H9 (cell line): ENCODE measurements at regions not wholly inside any gene's neighbourhood (a gene's known extent, or its start where the extent isn't known, plus 50 kb on each side); places are given as distances from the start of the nearest gene placed in this dataset.

Source experiments
- DNase-seq: peaks from one replicate; pipeline ENCODE4 v3.0.0-alpha.2; 2017
- H2AFZ ChIP-seq: one replicate; pipeline ENCODE4 v1.6.1; 2013; ENCODE audit warnings: mild to moderate bottlenecking, low read length, control low read depth, moderate library complexity
- H2AK5ac ChIP-seq: 2 replicates; pipeline ENCODE4 v1.6.1; 2013; ENCODE audit warnings: low read length, control low read depth, mixed read lengths; ENCODE audit not compliant: insufficient read length
- H2BK120ac ChIP-seq: one replicate; pipeline ENCODE4 v1.6.1; 2013; ENCODE audit warnings: low read depth, mild to moderate bottlenecking, low read length, control low read depth, inconsistent platforms; ENCODE audit not compliant: poor library complexity, severe bottlenecking
- H2BK12ac ChIP-seq: 2 replicates; pipeline ENCODE4 v1.6.1; 2013; ENCODE audit warnings: low read length, control low read depth, mixed read lengths, low read depth; ENCODE audit not compliant: insufficient read length
- H2BK15ac ChIP-seq: 2 replicates; pipeline ENCODE4 v1.6.1; 2013; ENCODE audit warnings: low read depth, low read length, control low read depth
- H2BK20ac ChIP-seq: one replicate; pipeline ENCODE4 v1.6.1; 2013; ENCODE audit warnings: low read depth, mild to moderate bottlenecking, low read length, control low read depth, inconsistent platforms; ENCODE audit not compliant: poor library complexity, severe bottlenecking
- H2BK5ac ChIP-seq: 2 replicates; pipeline ENCODE4 v1.6.1; 2013; ENCODE audit warnings: low read length, control low read depth, mixed read lengths; ENCODE audit not compliant: insufficient read length
- H3K14ac ChIP-seq: 2 replicates; pipeline ENCODE4 v1.6.1; 2013; ENCODE audit warnings: low read length, control low read depth; ENCODE audit not compliant: insufficient read depth
- H3K18ac ChIP-seq: 2 replicates; pipeline ENCODE4 v1.6.1; 2013; ENCODE audit warnings: low read depth, mild to moderate bottlenecking, mixed read lengths, low read length, control low read depth; ENCODE audit not compliant: insufficient read length
- H3K23ac ChIP-seq: 2 replicates; pipeline ENCODE4 v1.6.1; 2013; ENCODE audit warnings: low read length, control low read depth, mixed read lengths, low read depth; ENCODE audit not compliant: insufficient read length
- H3K23me2 ChIP-seq: 2 replicates; pipeline ENCODE4 v1.6.1; 2013; ENCODE audit warnings: low read depth, mild to moderate bottlenecking, mixed read lengths, low read length, control low read depth; ENCODE audit not compliant: insufficient read length, poor library complexity, severe bottlenecking
- H3K27ac ChIP-seq: 2 replicates; pipeline ENCODE4 v1.5.1; 2013; ENCODE audit warnings: low read length, control low read depth, mixed read lengths, low read depth; ENCODE audit not compliant: insufficient read length
- H3K27me3 ChIP-seq: 2 replicates; pipeline ENCODE4 v1.6.1; 2013; ENCODE audit warnings: low read length, control low read depth, inconsistent platforms; ENCODE audit not compliant: insufficient read depth
- H3K4ac ChIP-seq: 2 replicates; pipeline ENCODE4 v1.6.1; 2013; ENCODE audit warnings: low read depth, mild to moderate bottlenecking, control low read depth, inconsistent platforms, low read length, moderate library complexity
- H3K4me1 ChIP-seq: 2 replicates; pipeline ENCODE4 v1.6.1; 2013; ENCODE audit warnings: low read length, control low read depth, inconsistent platforms; ENCODE audit not compliant: insufficient read depth
- H3K4me2 ChIP-seq: 2 replicates; pipeline ENCODE4 v1.6.1; 2013; ENCODE audit warnings: low read length, control low read depth, mixed read lengths; ENCODE audit not compliant: insufficient read length, insufficient read depth
- H3K56ac ChIP-seq: 2 replicates; pipeline ENCODE4 v1.6.1; 2013; ENCODE audit warnings: low read depth, mild to moderate bottlenecking, mixed read lengths, low read length, control low read depth; ENCODE audit not compliant: insufficient read length
- H3K79me1 ChIP-seq: 2 replicates; pipeline ENCODE4 v1.6.1; 2013; ENCODE audit warnings: low read depth, mild to moderate bottlenecking, moderate library complexity, low read length, control low read depth, inconsistent platforms; ENCODE audit not compliant: insufficient read depth, poor library complexity, severe bottlenecking
- H3K79me2 ChIP-seq: 2 replicates; pipeline ENCODE4 v1.6.1; 2013; ENCODE audit warnings: low read length, control low read depth, inconsistent platforms; ENCODE audit not compliant: insufficient read depth
- H3K9ac ChIP-seq: 2 replicates; pipeline ENCODE4 v1.6.1; 2013; ENCODE audit warnings: low read length, control low read depth, mixed read lengths; ENCODE audit not compliant: insufficient read length; ENCODE audit errors: extremely low read depth
- H3K9me3 ChIP-seq: one replicate; pipeline ENCODE4 v1.6.1; 2013; ENCODE audit warnings: low read depth, low read length, inconsistent platforms; ENCODE audit not compliant: control insufficient read depth
- H3T11ph ChIP-seq: one replicate; pipeline ENCODE4 v1.6.1; 2013; ENCODE audit warnings: mild to moderate bottlenecking, low read length, control low read depth, inconsistent platforms
- H4K20me1 ChIP-seq: one replicate; pipeline ENCODE4 v1.6.1; 2013; ENCODE audit not compliant: control insufficient read depth, insufficient read length, insufficient read depth
- H4K5ac ChIP-seq: 2 replicates; pipeline ENCODE4 v1.6.1; 2013; ENCODE audit warnings: low read depth, mild to moderate bottlenecking, mixed read lengths, low read length, control low read depth; ENCODE audit not compliant: insufficient read length
- H4K8ac ChIP-seq: replicated peaks from 2 replicates; pipeline ENCODE4 v1.6.1; 2013; ENCODE audit warnings: low read length, control low read depth, mixed read lengths, low read depth; ENCODE audit not compliant: insufficient read length
- H4K91ac ChIP-seq: 2 replicates; pipeline ENCODE4 v1.6.1; 2013; ENCODE audit warnings: low read depth, mild to moderate bottlenecking, moderate library complexity, mixed read lengths, low read length, control low read depth; ENCODE audit not compliant: insufficient read length
- H3K27ac Mint-ChIP-seq, 3 experiments: 2 replicates in 2 of 3; 3 replicates in 1 of 3; pipeline ENCODE4 v1.8.0; 2020 to 2021; ENCODE audit warnings: mixed read lengths in 3 of 3, mild to moderate bottlenecking in 1 of 3, moderate library complexity in 1 of 3
- H3K27me3 Mint-ChIP-seq: 2 replicates; pipeline ENCODE4 v1.8.0; 2021; ENCODE audit warnings: low read depth, mild to moderate bottlenecking, moderate library complexity, mixed read lengths
- H3K36me3 Mint-ChIP-seq, 3 experiments: 2 replicates in 2 of 3; 3 replicates in 1 of 3; pipeline ENCODE4 v1.8.0; 2020 to 2021; ENCODE audit warnings: low read depth in 3 of 3, mixed read lengths in 3 of 3; ENCODE audit not compliant: insufficient read depth in 1 of 3
- H3K4me1 Mint-ChIP-seq, 2 experiments: 2 replicates each; pipeline ENCODE4 v1.8.0; 2020; ENCODE audit warnings: mixed read lengths in 2 of 2
- H3K4me3 Mint-ChIP-seq, 2 experiments: 2 replicates in 1 of 2; 3 replicates in 1 of 2; pipeline ENCODE4 v1.8.0; 2020 to 2021; ENCODE audit warnings: mild to moderate bottlenecking in 2 of 2, mixed read lengths in 2 of 2, moderate library complexity in 1 of 2
- H3K9me3 Mint-ChIP-seq, 2 experiments: 2 replicates in 1 of 2; 3 replicates in 1 of 2; pipeline ENCODE4 v1.8.0; 2020; ENCODE audit warnings: mild to moderate bottlenecking in 2 of 2, mixed read lengths in 2 of 2, moderate library complexity in 1 of 2
- WGBS: extraction: QIAGEN DNeasy Blood & Tissue Kit; methylation state at CpG from one replicate; pipeline ENCODE4 v1.1.7; 2013; ENCODE audit warnings: missing lambda C conversion rate, low lambda C conversion rate, mixed read lengths; ENCODE audit not compliant: insufficient read length; ENCODE audit errors: extremely low coverage; 5-methylcytosine and 5-hydroxymethylcytosine counted together
- TF ChIP-seq, protein P1 (sequence below): fragments of 200-600 bp; sonication (generic); conservative IDR thresholded peaks from 3 replicates; pipeline ENCODE4 v1.8.0; 2021; ENCODE audit warnings: antibody characterized with exemption, mild to moderate bottlenecking

DNA sequence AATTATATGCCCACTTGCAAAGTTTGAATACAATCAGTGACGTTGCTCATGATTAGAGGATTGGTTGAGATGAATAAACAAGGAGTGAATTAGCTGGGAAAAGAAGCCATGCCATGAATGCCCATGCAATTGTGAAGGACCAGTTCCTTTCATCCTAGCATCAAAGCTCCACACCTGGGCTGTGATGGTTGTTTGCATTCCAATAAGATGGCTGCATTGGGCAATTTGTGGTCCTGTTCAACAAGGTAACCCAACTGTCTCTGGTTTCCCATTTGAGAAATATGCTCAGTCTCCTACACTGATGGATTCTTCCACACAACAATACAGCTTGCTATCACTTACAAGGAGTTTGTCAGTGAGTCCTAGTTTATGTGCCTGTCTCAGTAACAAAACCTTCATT is 550.2 kb downstream of the STK39 start:
- Histone ChIP-seq H3K9ac (no peak overlapping the region), H3K4me1 (peaks cover 8% of the 10 kb centered on the region), H3K79me1 (no peaks in the 10 kb centered on the region), H4K8ac (no peak overlapping the region), H2BK5ac (no peak overlapping the region), H3K79me2 (no peaks in the 10 kb centered on the region), H3K23me2 (no peaks in the 10 kb centered on the region), H2AFZ (no peak overlapping the region), H2BK20ac (no peak overlapping the region), H3T11ph (no peak overlapping the region), H3K9me3 (no peaks in the 10 kb centered on the region), H3K56ac (no peak overlapping the region), H4K20me1 (no peaks in the 10 kb centered on the region), H3K4ac (no peak overlapping the region), H2AK5ac (no peak overlapping the region), H3K14ac (no peak overlapping the region), H4K5ac (no peak overlapping the region), H3K27me3 (no peaks in the 10 kb centered on the region), H2BK15ac (no peak overlapping the region), H3K23ac (no peak overlapping the region), H3K27ac (peak overlapping the region; percentile 22), H3K4me2 (peak overlapping the region; percentile 1), H2BK120ac (no peak overlapping the region), H4K91ac (no peak overlapping the region), H3K18ac (no peak overlapping the region), H2BK12ac (no peak overlapping the region)
- no CpG with 5 or more reads among the region's 1 CpG for WGBS
- Mint-ChIP-seq H3K4me3 (no peak overlapping the region), H3K27me3 (no peaks in the 10 kb centered on the region), H3K36me3 (peaks cover 0 to 4% (median 0%) of the 10 kb centered on the region in 3 experiments; a peak in 3 of 7 replicates), H3K27ac (peak overlapping the region in 2 of 3 experiments; percentile 56 to 95; a peak in 4 of 7 replicates), H3K9me3 (no peaks in the 10 kb centered on the region), H3K4me1 (peaks cover 25% of the 10 kb centered on the region in 2 experiments)
- DNase-seq, result peak; percentile 32
- TF ChIP-seq, protein P1, sequence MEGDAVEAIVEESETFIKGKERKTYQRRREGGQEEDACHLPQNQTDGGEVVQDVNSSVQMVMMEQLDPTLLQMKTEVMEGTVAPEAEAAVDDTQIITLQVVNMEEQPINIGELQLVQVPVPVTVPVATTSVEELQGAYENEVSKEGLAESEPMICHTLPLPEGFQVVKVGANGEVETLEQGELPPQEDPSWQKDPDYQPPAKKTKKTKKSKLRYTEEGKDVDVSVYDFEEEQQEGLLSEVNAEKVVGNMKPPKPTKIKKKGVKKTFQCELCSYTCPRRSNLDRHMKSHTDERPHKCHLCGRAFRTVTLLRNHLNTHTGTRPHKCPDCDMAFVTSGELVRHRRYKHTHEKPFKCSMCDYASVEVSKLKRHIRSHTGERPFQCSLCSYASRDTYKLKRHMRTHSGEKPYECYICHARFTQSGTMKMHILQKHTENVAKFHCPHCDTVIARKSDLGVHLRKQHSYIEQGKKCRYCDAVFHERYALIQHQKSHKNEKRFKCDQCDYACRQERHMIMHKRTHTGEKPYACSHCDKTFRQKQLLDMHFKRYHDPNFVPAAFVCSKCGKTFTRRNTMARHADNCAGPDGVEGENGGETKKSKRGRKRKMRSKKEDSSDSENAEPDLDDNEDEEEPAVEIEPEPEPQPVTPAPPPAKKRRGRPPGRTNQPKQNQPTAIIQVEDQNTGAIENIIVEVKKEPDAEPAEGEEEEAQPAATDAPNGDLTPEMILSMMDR, result no peak
